Heart left ventricle (tissue), 13 donors: ENCODE measurements at regions not wholly inside any gene's neighbourhood (a gene's known extent, or its start where the extent isn't known, plus 50 kb on each side); places are given as distances from the start of the nearest gene placed in this dataset.

Source experiments
- CTCF ChIP-seq, 12 donors: fragments of 200-600 bp; sonication (generic) in 4 of 12; IDR thresholded peaks; one replicate each; pipeline versions ENCODE4 v1.5.0 to v1.8.0; 2018 to 2022; ENCODE audit warnings: antibody characterized with exemption in 12 of 12, mild to moderate bottlenecking in 5 of 12
- POLR2A ChIP-seq, 2 donors: fragments of 450-650 bp; IDR thresholded peaks; one replicate each; pipeline ENCODE4 v1.6.1; 2017; ENCODE audit warnings: antibody characterized with exemption in 2 of 2, mild to moderate bottlenecking in 2 of 2, moderate library complexity in 2 of 2
- donor health status: ischemic (EF 13 %, LVEDD 7.1; RV severe dilation, severe dysfunction).
- donor health status: DM: no; HTN: yes; CAD: no.
- donor health status: DM: no; HTN: no; CAD: no.
- donor health status: ischemic (EF 25% LVEDD 6.9; RV normal size, moderate dysfunction).
- donor health status: ischemic (EF 25% LVEDD 5.7; RV mildly dilated, moderate dysfunction).
- donor health status: ischemic (EF 35%, LVEDD 5.7; RV mildly dilated, moderate dysfunction).
- donor health status: nonischemic (EF 11% LVEDD 7.7; RV severe dilation, severe dysfunction).
- donor health status: DM: yes; HTN: yes; CAD: no.
- donor health status: PGD.
- donor health status: ischemic (EF 29% LVEDD 5.4; RV normal size, mild dysfunction).
- donor health status: nonischemic (EF 23%, LVEDD 6.1; RV moderate dilation, normal function).

DNA sequence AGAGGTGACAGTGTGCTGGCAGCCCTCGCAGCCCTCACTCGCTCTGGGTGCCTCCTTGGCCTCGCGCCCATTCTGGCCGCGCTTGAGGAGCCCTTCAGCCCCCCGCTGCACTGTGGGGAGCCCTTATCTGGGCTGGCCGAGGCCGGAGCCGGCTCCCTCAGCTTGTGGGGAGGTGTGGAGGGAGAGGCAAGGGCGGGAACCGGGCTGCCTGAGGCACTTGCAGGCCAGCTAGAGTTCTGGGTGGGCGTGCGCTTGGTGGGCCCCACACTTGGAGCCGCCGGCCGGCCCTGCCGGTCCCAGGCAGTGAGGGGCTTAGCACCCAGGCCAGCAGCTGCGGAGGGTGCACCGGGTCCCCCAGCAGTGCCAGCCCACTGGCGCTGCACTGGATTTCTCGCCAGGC lies 1480.9 kb upstream of the SLC39A10 start:
- no peak for TF ChIP-seq CTCF (IDR thresholded peaks at IDR 0.05)
- TF ChIP-seq POLR2A (IDR thresholded peaks at IDR 0.05) = no peak
